GM18499 (cell line): ENCODE measurements at regions not wholly inside any gene's neighbourhood (a gene's known extent, or its start where the extent isn't known, plus 50 kb on each side); places are given as distances from the start of the nearest gene placed in this dataset.
"Not testable (repeated sequence)": the region's sequence is repeated elsewhere in the genome, so short reads cannot be mapped to it uniquely, and the experiment has no call there.

ENCODE experiments used
- ATAC-seq: cut with Tn5 transposase; IDR thresholded peaks from one replicate; pipeline ENCODE4 v1.9.1; 2021; ENCODE audit warnings: moderate number of reproducible peaks; ENCODE audit not compliant: insufficient read depth, unreplicated experiment

GRCh38 chr13:44680746-44681355 lies 104.7 kb upstream of the TSC22D1 start:
- no peak for ATAC-seq

GRCh38 chr13:44679597-44679996 lies 103.5 kb upstream of the TSC22D1 start:
- no peak for ATAC-seq

GRCh38 chr13:44678197-44678596 lies 102.1 kb upstream of the TSC22D1 start:
- ATAC-seq: no peak

- no peak for ATAC-seq
Observed at GRCh38 chr13:44676534-44676933, 100.4 kb upstream of the TSC22D1 start.

GRCh38 chr13:44669534-44669933 lies 93.4 kb upstream of the TSC22D1 start:
- ATAC-seq: no peak

GRCh38 chr13:44668688-44669087 lies 92.6 kb upstream of the TSC22D1 start:
- no peak for ATAC-seq

GRCh38 chr13:44667943-44668342 lies 91.8 kb upstream of the TSC22D1 start:
- no peak for ATAC-seq

GRCh38 chr13:44666538-44666937 lies 90.4 kb upstream of the TSC22D1 start:
- ATAC-seq: not testable (repeated sequence)

- ATAC-seq: no peak
Observed at GRCh38 chr13:44664308-44664707, 88.2 kb upstream of the TSC22D1 start.

- ATAC-seq: no peak
Observed at GRCh38 chr13:44662515-44662914, 86.4 kb upstream of the TSC22D1 start.

GRCh38 chr13:44661936-44662335 lies 85.8 kb upstream of the TSC22D1 start:
- ATAC-seq: no peak

- no peak for ATAC-seq
Observed at GRCh38 chr13:44660050-44660449, 83.9 kb upstream of the TSC22D1 start.

GRCh38 chr13:44652962-44653660 lies 77.0 kb upstream of the TSC22D1 start:
- no peak for ATAC-seq

GRCh38 chr13:44652168-44652567 lies 76.0 kb upstream of the TSC22D1 start:
- no peak for ATAC-seq

- ATAC-seq: no peak
Observed at GRCh38 chr13:44651724-44652123, 75.6 kb upstream of the TSC22D1 start.

- no peak for ATAC-seq
Observed at GRCh38 chr13:44651209-44651608, 75.1 kb upstream of the TSC22D1 start.

GRCh38 chr13:44649834-44650233 lies 73.7 kb upstream of the TSC22D1 start:
- no peak for ATAC-seq

- ATAC-seq: no peak
Observed at GRCh38 chr13:44649104-44649428, 72.9 kb upstream of the TSC22D1 start.

GRCh38 chr13:44648392-44649103 lies 72.4 kb upstream of the TSC22D1 start:
- ATAC-seq: no peak

GRCh38 chr13:44647560-44647959 lies 71.4 kb upstream of the TSC22D1 start:
- not testable (repeated sequence) for ATAC-seq

GRCh38 chr13:44646044-44646443 lies 69.9 kb upstream of the TSC22D1 start:
- no peak for ATAC-seq

- no peak for ATAC-seq
Observed at GRCh38 chr13:44643256-44643655, 67.1 kb upstream of the TSC22D1 start.
